Vagina (tissue), 2 donors: ENCODE measurements at regions not wholly inside any gene's neighbourhood (a gene's known extent, or its start where the extent isn't known, plus 50 kb on each side); places are given as distances from the start of the nearest gene placed in this dataset.

ENCODE experiments used
- CTCF ChIP-seq, 3 experiments: fragments of 450-650 bp in 2 of 3; fragments of 200-600 bp in 1 of 3; sonication (generic) in 1 of 3; IDR thresholded peaks; one replicate each; pipeline ENCODE4 v1.5.1; 2017 to 2019; ENCODE audit warnings: antibody characterized with exemption in 3 of 3, mild to moderate bottlenecking in 2 of 3, moderate library complexity in 2 of 3
- POLR2A ChIP-seq, 2 donors: fragments of 450-650 bp; IDR thresholded peaks; one replicate each; pipeline ENCODE4 v1.6.1; 2017; ENCODE audit warnings: antibody characterized with exemption in 2 of 2, mild to moderate bottlenecking in 2 of 2, moderate library complexity in 2 of 2
- POLR2AphosphoS5 ChIP-seq, 2 donors: sonication (generic); formaldehyde crosslinking; IDR thresholded peaks; one replicate each; pipeline ENCODE4 v1.9.0; 2017; ENCODE audit warnings: antibody characterized with exemption in 2 of 2, mild to moderate bottlenecking in 2 of 2, low read depth in 1 of 2; ENCODE audit not compliant: insufficient read depth in 1 of 2

- no peak for TF ChIP-seq CTCF (IDR thresholded peaks at IDR 0.05)
- TF ChIP-seq POLR2A (IDR thresholded peaks at IDR 0.05), result no peak
- TF ChIP-seq POLR2AphosphoS5 (IDR thresholded peaks at IDR 0.05; ENCODE audit: insufficient read depth in 1 of 2, low read depth in 1 of 2), result no peak
These were observed 757.8 kb upstream of the HS3ST1 start for GRCh38 chr4:12186526-12186925.
